Body of pancreas (tissue), 4 donors: ENCODE measurements at regions not wholly inside any gene's neighbourhood (a gene's known extent, or its start where the extent isn't known, plus 50 kb on each side); places are given as distances from the start of the nearest gene placed in this dataset.

Experiments used
- ATAC-seq: fragments of 150-250 bp; one replicate; pipeline ENCODE4 v1.9.1; 2016
- DNase-seq, 4 donors: peaks; one replicate each; pipeline ENCODE4 v3.0.0-alpha.2; 2019
- H3K27ac ChIP-seq, 4 donors: fragments of 200-600 bp; sonication (generic); 1 replicate in 3 of 4; 2 replicates in 1 of 4; pipeline versions ENCODE4 v1.5.1 to v1.6.1; 2016 to 2019; ENCODE audit warnings: mild to moderate bottlenecking in 1 of 4, mixed read lengths in 1 of 4, moderate library complexity in 1 of 4
- H3K27me3 ChIP-seq, 2 donors: fragments of 200-600 bp; sonication (generic); one replicate each; pipeline ENCODE4 v1.6.0; 2016; ENCODE audit warnings: mild to moderate bottlenecking in 1 of 2
- H3K36me3 ChIP-seq, 2 donors: fragments of 200-600 bp; sonication (generic); replicated peaks in 1 of 2; 2 replicates each; pipeline ENCODE4 v1.5.1; 2016; ENCODE audit warnings: low read depth in 2 of 2; ENCODE audit not compliant: insufficient read depth in 1 of 2
- H3K4me1 ChIP-seq: fragments of 200-600 bp; sonication (generic); one replicate; pipeline ENCODE4 v1.6.0; 2016
- H3K4me3 ChIP-seq, 2 donors: fragments of 200-600 bp; sonication (generic); 1 replicate in 1 of 2; 2 replicates in 1 of 2; pipeline ENCODE4 v1.5.1; 2016 to 2019
- H3K9me3 ChIP-seq, 3 donors: fragments of 200-600 bp; sonication (generic); 1 replicate in 2 of 3; 2 replicates in 1 of 3; pipeline ENCODE4 v1.5.1; 2016
- POLR2A ChIP-seq, 3 donors: fragments of 450-650 bp; IDR thresholded peaks; one replicate each; pipeline ENCODE4 v1.6.1; 2016; ENCODE audit warnings: antibody characterized with exemption in 3 of 3, mild to moderate bottlenecking in 2 of 3
- WGBS, 2 donors: methylation state at CpG; one replicate each; pipeline ENCODE4 v1.1.5; 2017; 5-methylcytosine and 5-hydroxymethylcytosine counted together
- intact Hi-C: fragments of 100-400 bp; cut with DNase I; formaldehyde crosslinking; loops from one replicate; pipeline ENCODE4 v1.15.1; 2023
- TF ChIP-seq, protein P1 (sequence below), 7 experiments: fragments of 450-650 bp in 4 of 7; fragments of 200-600 bp in 3 of 7; sonication (generic) in 3 of 7; IDR thresholded peaks; one replicate each; pipeline ENCODE4 v1.5.1; 2016 to 2019; ENCODE audit warnings: antibody characterized with exemption in 7 of 7

DNA sequence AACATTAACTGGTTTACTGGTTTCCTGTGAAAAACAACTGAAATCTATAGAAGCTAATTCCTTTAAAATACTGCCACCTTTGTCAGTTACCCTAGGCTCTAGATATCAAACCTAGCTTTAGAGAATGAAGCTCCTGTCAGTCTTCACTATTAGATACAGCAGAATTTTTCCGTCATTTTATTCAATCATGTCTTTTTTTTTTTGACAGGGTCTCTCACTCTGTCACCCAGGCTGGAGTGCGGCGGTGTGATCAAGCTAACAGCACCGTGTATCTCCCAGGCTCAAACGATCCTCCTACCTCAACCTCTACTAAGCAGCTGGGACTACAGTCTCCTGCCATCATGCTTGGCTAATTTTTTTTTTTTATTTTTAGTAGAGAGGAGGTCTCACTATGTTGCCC lies 415.2 kb upstream of the LRRTM4 start:
- ATAC-seq (no peak), DNase-seq (no peak)
- Histone ChIP-seq H3K4me3 (no peak overlapping the region), H3K27me3 (no peaks in the 10 kb centered on the region), H3K9me3 (no peaks in the 10 kb centered on the region), H3K4me1 (no peaks in the 10 kb centered on the region), H3K36me3 (no peaks in the 10 kb centered on the region), H3K27ac (no peak overlapping the region)
- intact Hi-C loops = no loop called here
- WGBS, 2 donors = 75 to 77% methylated on average over 5 of the region's 5 CpGs
- TF ChIP-seq POLR2A (IDR thresholded peaks at IDR 0.05) = no peak
- TF ChIP-seq, protein P1, sequence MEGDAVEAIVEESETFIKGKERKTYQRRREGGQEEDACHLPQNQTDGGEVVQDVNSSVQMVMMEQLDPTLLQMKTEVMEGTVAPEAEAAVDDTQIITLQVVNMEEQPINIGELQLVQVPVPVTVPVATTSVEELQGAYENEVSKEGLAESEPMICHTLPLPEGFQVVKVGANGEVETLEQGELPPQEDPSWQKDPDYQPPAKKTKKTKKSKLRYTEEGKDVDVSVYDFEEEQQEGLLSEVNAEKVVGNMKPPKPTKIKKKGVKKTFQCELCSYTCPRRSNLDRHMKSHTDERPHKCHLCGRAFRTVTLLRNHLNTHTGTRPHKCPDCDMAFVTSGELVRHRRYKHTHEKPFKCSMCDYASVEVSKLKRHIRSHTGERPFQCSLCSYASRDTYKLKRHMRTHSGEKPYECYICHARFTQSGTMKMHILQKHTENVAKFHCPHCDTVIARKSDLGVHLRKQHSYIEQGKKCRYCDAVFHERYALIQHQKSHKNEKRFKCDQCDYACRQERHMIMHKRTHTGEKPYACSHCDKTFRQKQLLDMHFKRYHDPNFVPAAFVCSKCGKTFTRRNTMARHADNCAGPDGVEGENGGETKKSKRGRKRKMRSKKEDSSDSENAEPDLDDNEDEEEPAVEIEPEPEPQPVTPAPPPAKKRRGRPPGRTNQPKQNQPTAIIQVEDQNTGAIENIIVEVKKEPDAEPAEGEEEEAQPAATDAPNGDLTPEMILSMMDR (IDR thresholded peaks at IDR 0.05) = no peak

DNA sequence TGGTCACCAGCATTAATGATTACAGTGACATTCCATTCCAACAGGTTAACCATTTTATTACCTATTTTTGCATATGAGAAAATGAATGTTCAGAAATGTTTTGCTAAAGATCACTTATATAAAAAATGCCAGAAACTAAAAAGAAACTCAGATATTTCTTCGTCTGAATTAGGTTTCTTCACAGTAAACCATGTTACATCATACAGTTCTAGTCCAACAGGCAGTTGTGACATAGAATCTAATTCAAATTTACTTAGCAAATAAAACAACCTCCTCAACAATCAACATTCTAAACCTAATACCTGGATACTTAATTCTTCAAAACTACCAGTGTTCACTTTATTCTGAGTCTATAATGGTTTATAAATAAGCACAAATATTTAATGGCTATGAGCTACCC lies 416.3 kb upstream of the LRRTM4 start:
- ATAC-seq (no peak), DNase-seq (no peak)
- H3K4me1 ChIP-seq = no peaks in the 10 kb centered on the region
- H3K4me3 ChIP-seq = no peak overlapping the region
- WGBS, 2 donors = 20 to 26% methylated on average over 1 of the region's 1 CpG
- TF ChIP-seq POLR2A (IDR thresholded peaks at IDR 0.05) = no peak
- TF ChIP-seq, protein P1 (IDR thresholded peaks at IDR 0.05) = no peak
- H3K27ac ChIP-seq = no peak overlapping the region
- intact Hi-C loops = no loop called here
- H3K9me3 ChIP-seq = no peaks in the 10 kb centered on the region
- no peaks in the 10 kb centered on the region for H3K36me3 ChIP-seq
- no peaks in the 10 kb centered on the region for H3K27me3 ChIP-seq

DNA sequence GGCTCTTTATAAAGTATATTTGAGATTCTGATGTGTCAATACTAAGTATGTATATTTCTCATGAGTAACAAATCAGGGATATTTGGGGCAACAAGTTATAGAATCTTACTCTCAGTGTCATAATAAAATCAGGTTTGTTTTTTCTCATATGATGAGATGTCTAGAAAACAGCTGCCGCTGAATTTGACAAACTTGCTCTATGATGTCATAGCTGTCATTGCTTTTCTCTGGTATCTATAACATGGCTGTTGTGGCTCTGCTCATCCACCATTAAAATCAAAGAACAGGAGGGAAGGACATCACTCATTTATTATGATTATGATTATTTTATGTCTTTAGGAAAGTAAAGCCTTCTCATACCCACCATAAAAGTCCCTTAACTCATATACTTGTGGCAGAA lies 417.2 kb upstream of the LRRTM4 start:
- Histone ChIP-seq H3K4me1 (no peaks in the 10 kb centered on the region), H3K4me3 (no peak overlapping the region), H3K36me3 (no peaks in the 10 kb centered on the region), H3K9me3 (no peaks in the 10 kb centered on the region), H3K27ac (no peak overlapping the region), H3K27me3 (no peaks in the 10 kb centered on the region)
- TF ChIP-seq POLR2A (IDR thresholded peaks at IDR 0.05) = no peak
- TF ChIP-seq, protein P1 (IDR thresholded peaks at IDR 0.05) = no peak
- ATAC-seq = no peak
- DNase-seq = no peak
- intact Hi-C loops = no loop called here
- WGBS, 2 donors = 67 to 83% methylated on average over 1 of the region's 1 CpG

DNA sequence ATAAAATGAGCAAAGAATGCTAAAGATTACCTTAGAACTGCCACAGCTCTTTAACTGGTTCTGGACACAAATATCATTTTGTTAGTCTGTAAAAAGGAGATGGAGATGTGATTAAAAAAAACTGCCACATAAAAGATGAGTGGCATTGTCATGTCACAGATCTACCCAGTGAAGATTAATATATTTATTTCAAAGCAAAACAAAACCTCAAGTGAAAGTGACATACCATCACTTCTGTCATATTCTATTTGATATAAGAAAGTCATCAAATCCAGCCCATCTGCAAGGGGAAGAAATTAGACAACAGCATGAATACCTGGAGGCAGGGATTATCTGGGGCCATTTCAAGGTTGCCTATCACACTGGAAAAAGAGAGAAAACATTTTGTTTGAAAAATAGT lies 417.6 kb upstream of the LRRTM4 start:
- DNase-seq = no peak
- H3K36me3 ChIP-seq = no peaks in the 10 kb centered on the region
- no peak overlapping the region for H3K4me3 ChIP-seq
- no peak for TF ChIP-seq POLR2A (IDR thresholded peaks at IDR 0.05)
- TF ChIP-seq, protein P1 (IDR thresholded peaks at IDR 0.05) = no peak
- H3K9me3 ChIP-seq = no peaks in the 10 kb centered on the region
- ATAC-seq = no peak
- H3K27ac ChIP-seq = no peak overlapping the region
- intact Hi-C loops = no loop called here
- no peaks in the 10 kb centered on the region for H3K4me1 ChIP-seq
- no peaks in the 10 kb centered on the region for H3K27me3 ChIP-seq

DNA sequence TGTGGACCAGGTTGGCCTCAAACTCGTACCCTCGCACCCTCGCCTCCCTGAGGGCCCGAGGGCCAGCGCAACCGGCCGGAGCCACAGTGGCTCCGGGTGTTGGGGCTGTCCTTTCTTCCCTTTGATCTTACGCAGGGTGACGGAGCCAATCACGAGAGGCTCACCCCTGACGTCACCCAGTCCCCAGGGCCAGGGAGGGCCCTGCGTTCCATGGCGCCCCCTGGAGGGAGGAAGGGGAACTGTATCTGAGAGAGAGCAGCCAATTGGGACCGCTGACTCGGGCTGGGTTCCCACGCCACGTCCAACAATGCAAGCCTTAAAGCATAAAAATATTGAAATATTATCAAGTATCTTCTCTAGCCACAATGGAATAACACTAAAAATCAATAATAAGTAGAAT lies 432.8 kb upstream of the LRRTM4 start:
- no peak for DNase-seq
- H3K27ac ChIP-seq = no peak overlapping the region
- intact Hi-C loops = no loop called here
- no peaks in the 10 kb centered on the region for H3K9me3 ChIP-seq
- H3K4me1 ChIP-seq = no peaks in the 10 kb centered on the region
- no peak for TF ChIP-seq POLR2A (IDR thresholded peaks at IDR 0.05)
- TF ChIP-seq, protein P1 (IDR thresholded peaks at IDR 0.05) = peak in 1 of 7 experiments; percentile 14
- ATAC-seq = no peak
- H3K36me3 ChIP-seq = no peaks in the 10 kb centered on the region
- H3K27me3 ChIP-seq = no peaks in the 10 kb centered on the region
- H3K4me3 ChIP-seq = no peak overlapping the region
- 82 to 89% methylated on average over 15 to 17 of the region's 18 CpGs for WGBS, 2 donors
